ENCODE measurements at regions not wholly inside any gene's neighbourhood (a gene's known extent, or its start where the extent isn't known, plus 50 kb on each side); places are given as distances from the start of the nearest gene placed in this dataset.
"Not testable (repeated sequence)": the region's sequence is repeated elsewhere in the genome, so short reads cannot be mapped to it uniquely, and the experiment has no call there.

DNA sequence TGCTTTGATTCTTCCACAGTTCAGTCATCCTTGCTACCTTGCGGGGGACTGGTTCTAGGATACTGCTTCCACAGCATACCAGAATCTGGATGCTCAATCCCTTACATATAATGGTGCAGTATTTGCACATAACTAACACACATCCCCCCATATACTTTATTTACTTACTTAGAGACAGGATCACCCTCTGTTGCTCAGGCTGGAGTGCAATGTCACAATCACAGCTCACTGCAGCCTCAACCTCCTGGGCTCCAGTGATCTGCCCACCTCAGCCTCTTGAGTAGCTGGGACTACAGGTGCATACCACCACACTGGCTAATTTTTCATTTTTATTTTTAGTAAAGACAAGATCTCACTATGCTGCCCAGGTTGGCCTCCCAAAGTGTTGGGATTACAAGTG is 112.2 kb downstream of the GOSR1 start:
- no peak for DNase-seq (ENCODE audit: low read depth in 4 of 4, low spot score in 1 of 4)

DNA sequence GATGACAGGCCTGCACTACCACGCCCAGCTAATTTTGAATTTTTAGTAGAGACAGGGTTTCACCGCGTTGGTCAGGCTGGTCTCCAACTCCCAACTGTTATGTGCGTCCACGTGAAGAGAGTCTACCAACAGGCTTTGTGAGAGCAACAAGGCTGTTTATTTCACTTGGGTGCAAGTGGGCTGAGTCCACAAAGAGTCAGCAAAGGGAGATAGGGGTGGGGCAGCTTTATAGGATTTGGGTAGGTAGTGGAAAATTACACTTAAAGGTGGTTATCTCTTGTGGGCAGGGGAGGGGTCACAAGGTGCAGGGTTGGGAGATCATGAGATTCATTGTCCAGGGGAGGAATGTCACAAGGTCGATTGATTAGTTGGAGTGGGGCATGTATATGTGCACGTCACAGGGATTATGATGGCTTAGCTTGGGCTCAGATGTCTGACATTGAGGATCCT is 111.6 kb downstream of the GOSR1 start:
- no peak for DNase-seq (ENCODE audit: low read depth in 4 of 4, low spot score in 1 of 4)

DNA sequence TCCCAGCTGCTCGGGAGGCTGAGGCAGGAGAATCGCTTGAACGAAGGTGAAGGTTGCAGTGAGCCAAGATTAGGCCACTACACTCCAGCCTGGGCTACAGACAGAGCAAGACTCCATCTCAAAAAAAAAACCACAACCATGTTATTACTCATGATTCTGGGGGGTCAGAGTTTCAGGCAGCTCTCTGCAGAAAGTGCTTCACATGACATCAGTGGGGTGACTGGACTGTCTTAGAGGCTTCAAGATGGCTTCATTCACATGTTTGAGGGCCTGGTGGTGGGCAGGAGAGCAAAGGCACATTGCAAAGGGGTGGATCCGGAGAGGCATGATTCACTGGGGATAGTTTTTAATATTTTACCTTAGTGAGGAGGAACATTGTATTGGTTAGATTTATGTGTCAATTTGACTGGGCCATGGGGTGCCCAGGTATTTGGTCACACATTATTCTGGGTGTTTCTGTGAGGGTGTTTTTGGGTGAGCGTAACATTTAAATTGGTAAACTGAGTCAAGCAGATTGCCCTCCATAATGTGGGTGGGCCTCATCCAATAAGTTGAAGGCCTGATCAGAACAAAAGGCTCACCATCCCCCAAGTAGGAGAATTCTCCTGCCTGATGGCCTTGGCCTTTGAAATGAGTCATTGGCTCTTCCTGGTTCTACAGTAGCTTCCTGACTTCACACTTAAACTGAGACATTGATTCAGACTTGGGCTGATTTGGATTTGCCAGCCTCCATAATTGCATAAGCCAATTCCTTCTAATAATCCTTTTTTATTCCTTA is 109.8 kb downstream of the GOSR1 start:
- no peak for DNase-seq (ENCODE audit: low read depth in 4 of 4, low spot score in 1 of 4)

DNA sequence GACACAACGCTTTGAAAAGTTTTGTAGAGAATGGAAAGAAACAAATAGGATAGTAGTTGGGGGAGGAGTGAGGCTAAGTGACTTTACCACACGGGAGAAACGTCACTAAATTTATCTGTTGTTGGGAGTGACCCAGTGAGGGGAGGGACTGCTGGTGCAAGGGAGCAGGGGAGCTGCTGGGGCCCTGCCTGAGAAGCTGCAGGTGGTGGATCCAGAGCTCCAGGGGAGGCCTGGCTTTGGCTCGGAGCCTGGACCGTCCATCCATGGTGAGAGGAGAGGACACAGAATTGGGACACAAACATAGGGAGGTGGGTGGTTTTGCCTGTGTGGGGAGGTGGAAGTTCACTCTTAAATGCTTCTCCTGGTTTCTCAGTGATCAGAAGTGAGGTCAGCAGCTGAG is 107.6 kb downstream of the GOSR1 start:
- DNase-seq (ENCODE audit: low read depth in 4 of 4, low spot score in 1 of 4) = no peak

DNA sequence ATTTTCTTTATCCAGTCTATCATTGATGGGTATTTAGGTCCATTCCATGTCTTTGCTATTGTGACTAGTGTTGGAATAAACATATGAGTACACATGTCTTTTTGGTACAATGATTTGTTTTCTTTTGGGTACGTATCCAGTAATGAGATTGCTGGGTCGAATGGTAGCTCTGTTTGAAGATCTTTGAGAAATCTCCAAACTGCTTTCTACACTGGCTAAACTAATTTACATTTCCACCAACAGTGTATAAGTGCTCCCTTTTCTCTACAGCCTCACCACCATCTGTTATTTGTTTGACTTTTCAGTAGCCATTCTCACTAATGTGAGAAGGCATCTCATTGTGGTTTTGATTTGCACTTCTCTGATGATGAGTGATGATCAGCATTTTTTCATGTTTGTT is 103.7 kb downstream of the GOSR1 start:
- no peak for DNase-seq (ENCODE audit: low read depth in 4 of 4, low spot score in 1 of 4)

DNA sequence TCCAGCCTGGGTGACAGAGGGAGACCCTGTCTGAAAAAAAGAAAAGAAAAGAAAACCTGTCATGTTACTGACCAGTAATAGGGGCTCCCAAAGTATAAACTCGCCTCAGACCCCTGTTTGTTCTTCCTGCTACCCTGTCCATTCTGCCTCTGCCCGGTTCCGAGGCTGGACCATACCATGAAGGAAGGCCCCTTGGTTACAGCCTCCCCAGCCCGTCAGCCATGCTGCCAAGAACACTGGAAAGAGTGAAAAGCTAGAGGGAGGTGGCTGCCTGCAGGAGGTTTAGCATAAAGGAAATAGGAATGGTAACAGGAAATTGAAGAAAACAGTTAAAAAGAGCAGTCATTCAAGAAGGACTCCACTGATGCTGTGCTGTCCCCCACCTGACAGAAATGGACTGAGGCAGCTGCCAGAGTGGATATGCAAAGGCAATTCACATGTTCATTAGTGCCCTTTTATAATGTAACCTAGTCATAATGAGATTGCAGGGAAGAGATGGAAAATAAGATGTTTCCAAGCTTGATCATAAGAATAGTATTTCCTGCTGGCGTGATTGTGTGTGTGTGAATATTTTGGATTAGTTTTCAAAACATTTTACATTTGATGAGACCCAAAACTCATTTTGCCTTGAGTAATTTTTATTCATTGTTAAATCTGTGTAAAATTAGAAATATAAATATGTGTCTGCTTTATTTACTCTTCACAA is 102.6 kb downstream of the GOSR1 start:
- no peak for DNase-seq (ENCODE audit: low read depth in 4 of 4, low spot score in 1 of 4)

DNA sequence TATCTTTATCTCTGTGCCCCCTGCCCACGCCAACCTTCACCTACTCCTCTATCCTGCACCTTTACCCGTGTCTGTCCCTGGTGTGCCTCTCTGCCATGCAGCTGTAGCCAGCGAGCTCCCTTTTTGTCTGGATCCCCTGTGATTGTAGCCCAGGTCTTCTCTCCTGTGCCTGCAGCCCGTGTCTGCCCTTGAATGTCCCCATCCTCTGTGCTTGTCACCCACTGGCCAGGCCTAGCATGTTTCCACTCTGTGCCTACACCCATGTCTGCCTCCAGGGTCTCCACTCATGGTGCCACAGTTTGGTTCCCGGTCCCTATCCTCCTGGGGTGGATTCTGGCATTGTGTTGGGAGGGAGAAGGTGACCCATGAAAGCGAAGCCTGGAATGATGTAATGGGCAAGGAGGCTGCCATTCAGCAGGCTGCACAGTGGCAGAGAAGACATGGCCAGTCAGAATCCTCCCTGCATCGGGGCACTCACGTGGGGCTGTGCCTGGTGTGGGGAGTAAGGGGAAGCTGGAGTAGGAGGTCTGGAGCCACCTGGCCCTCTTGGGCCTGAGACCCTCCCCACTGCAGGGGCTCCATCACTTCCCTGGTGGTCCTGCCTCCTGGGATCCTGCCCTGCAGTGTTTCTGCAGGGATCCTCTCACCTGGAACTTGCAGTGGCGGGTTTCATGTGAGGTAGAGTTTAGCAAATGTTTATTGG is 101.0 kb downstream of the GOSR1 start:
- DNase-seq (ENCODE audit: low read depth in 4 of 4, low spot score in 1 of 4) = not testable (repeated sequence)

All from stimulated activated CD4-positive, alpha-beta T cell treated with anti-CD3 and anti-CD28 coated beads, Interleukin-1b, Interleukin-23, amount 100 ng/mL, for 24 hours (primary cell).